Parathyroid adenoma (tissue), 2 donors: ENCODE measurements at regions not wholly inside any gene's neighbourhood (a gene's known extent, or its start where the extent isn't known, plus 50 kb on each side); places are given as distances from the start of the nearest gene placed in this dataset.

Experiments
- H2AFZ ChIP-seq: fragments of 300-600 bp; sonication (generic); one replicate; pipeline ENCODE4 v1.7.0; 2017; ENCODE audit warnings: antibody characterized with exemption, mild to moderate bottlenecking
- H3K27ac ChIP-seq: fragments of 300-600 bp; sonication (generic); one replicate; pipeline ENCODE4 v1.7.0; 2017
- H3K27me3 ChIP-seq: fragments of 300-600 bp; sonication (generic); one replicate; pipeline ENCODE4 v1.7.0; 2017; ENCODE audit warnings: low read length; ENCODE audit not compliant: control insufficient read depth, insufficient read depth
- H3K36me3 ChIP-seq: fragments of 300-600 bp; sonication (generic); one replicate; pipeline ENCODE4 v1.7.0; 2017; ENCODE audit warnings: low read length; ENCODE audit not compliant: control insufficient read depth, insufficient read depth
- H3K4me1 ChIP-seq: fragments of 300-600 bp; sonication (generic); one replicate; pipeline ENCODE4 v1.7.0; 2017; ENCODE audit warnings: control low read depth
- H3K4me2 ChIP-seq: fragments of 300-600 bp; sonication (generic); one replicate; pipeline ENCODE4 v1.7.0; 2017; ENCODE audit warnings: low read length
- H3K4me3 ChIP-seq: fragments of 300-600 bp; sonication (generic); one replicate; pipeline ENCODE4 v1.7.0; 2017; ENCODE audit warnings: low read depth, low read length
- H3K79me2 ChIP-seq: fragments of 300-600 bp; sonication (generic); one replicate; pipeline ENCODE4 v1.7.0; 2017; ENCODE audit warnings: control low read depth
- H3K9ac ChIP-seq: fragments of 300-600 bp; sonication (generic); one replicate; pipeline ENCODE4 v1.7.0; 2017; ENCODE audit warnings: mild to moderate bottlenecking
- H3K9me3 ChIP-seq: fragments of 300-600 bp; sonication (generic); one replicate; pipeline ENCODE4 v1.7.0; 2017; ENCODE audit warnings: low read length; ENCODE audit not compliant: control insufficient read depth
- TF ChIP-seq, protein P1 (sequence below): fragments of 300-600 bp; sonication (generic); IDR thresholded peaks from one replicate; pipeline ENCODE4 v1.7.0; 2017; ENCODE audit warnings: antibody characterized with exemption, mild to moderate bottlenecking
- donor health status: primary hyperparathyroidism.

DNA sequence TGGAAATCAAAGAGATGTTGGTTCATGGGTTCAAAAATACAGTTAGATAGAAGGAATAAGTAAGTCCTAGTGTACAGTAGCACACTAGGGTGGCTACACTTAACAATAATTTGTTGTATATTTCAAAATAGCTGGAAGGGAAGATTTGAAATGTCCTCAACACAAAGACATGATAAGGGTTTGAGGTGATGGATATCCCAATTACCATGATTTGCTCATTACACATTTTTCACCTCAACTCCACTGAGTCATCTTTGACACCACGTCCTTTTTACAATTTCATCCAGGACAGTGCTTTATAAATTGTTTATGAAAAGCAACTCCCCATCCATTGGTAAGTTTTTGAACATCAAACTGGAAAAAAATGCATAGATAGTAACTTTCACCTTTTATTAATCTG lies 208.3 kb downstream of the ZC3H11B start:
- H3K9ac ChIP-seq = no peak overlapping the region
- no peak overlapping the region for H2AFZ ChIP-seq
- H3K4me2 ChIP-seq = no peak overlapping the region
- TF ChIP-seq, protein P1, sequence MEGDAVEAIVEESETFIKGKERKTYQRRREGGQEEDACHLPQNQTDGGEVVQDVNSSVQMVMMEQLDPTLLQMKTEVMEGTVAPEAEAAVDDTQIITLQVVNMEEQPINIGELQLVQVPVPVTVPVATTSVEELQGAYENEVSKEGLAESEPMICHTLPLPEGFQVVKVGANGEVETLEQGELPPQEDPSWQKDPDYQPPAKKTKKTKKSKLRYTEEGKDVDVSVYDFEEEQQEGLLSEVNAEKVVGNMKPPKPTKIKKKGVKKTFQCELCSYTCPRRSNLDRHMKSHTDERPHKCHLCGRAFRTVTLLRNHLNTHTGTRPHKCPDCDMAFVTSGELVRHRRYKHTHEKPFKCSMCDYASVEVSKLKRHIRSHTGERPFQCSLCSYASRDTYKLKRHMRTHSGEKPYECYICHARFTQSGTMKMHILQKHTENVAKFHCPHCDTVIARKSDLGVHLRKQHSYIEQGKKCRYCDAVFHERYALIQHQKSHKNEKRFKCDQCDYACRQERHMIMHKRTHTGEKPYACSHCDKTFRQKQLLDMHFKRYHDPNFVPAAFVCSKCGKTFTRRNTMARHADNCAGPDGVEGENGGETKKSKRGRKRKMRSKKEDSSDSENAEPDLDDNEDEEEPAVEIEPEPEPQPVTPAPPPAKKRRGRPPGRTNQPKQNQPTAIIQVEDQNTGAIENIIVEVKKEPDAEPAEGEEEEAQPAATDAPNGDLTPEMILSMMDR = no peak
- H3K4me3 ChIP-seq = no peak overlapping the region
- H3K27me3 ChIP-seq = no peaks in the 10 kb centered on the region
- no peak overlapping the region for H3K27ac ChIP-seq
- H3K9me3 ChIP-seq = no peaks in the 10 kb centered on the region
- no peaks in the 10 kb centered on the region for H3K79me2 ChIP-seq
- H3K4me1 ChIP-seq = no peaks in the 10 kb centered on the region
- H3K36me3 ChIP-seq = no peaks in the 10 kb centered on the region

DNA sequence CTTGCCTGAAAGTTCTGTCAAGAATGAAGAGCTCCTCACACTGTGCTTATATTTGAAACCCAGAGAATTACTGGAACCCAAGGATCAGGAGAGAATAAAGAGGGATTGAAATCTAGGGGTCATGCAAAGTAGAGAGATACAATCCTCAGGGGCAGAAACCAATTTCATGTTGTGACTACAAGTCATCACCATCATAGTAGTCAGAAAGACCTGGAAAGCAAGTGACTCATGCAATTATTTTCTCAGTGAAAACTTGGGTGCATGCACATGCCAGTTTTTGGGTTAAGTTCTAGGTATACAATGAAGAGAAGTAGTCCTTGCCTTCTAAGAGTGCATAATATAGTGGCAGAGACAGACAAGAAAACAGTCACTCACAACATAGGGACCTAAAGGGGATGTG lies 210.0 kb downstream of the ZC3H11B start:
- Histone ChIP-seq H3K4me1 (no peaks in the 10 kb centered on the region), H3K9ac (no peak overlapping the region), H3K4me2 (no peak overlapping the region), H3K79me2 (no peaks in the 10 kb centered on the region), H3K27me3 (no peaks in the 10 kb centered on the region), H2AFZ (no peak overlapping the region), H3K4me3 (no peak overlapping the region), H3K9me3 (no peaks in the 10 kb centered on the region), H3K27ac (no peak overlapping the region), H3K36me3 (no peaks in the 10 kb centered on the region)
- TF ChIP-seq, protein P1 = no peak

DNA sequence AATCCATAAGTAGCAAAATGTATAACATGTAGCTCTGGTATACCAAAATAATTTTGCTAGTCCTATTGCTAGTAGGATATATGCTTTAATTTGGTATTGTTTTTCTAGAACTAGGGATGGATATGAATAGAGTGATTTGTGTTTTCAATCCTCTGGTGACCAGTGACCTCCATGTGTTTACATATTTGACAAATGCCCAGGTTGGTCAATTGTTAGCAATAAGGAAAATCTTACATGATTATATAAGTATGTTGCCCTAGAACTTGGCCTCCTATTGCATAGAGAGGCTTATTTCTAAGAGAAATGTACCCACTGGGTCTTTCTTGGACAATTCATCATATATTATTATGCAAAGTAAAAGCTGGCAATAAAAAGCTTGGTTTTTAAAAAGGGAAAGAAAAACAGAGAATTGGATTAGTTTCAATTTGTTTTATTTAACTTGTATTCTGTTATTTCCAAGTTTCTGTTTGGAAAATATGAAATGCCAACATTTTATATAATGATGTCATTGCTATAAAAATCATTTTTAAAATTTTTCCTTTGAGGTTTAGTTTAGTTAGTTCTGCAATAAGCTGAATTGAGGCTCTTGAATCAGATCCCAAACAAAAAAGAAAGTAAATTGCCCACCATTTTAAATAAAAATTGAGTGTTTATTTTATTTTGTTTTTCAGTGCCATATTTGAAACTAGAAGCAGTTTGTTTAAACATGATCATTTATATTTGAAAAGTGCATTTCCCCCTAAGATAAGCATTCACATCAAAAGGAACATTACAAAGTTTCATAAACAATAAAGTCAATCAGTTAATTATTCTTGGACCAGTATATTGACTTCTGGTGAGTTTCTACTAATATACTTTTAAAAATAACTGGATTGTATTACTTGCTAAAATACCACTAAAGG lies 210.9 kb downstream of the ZC3H11B start:
- Histone ChIP-seq H3K4me2 (no peak overlapping the region), H3K9me3 (no peaks in the 10 kb centered on the region), H3K9ac (no peak overlapping the region), H3K36me3 (no peaks in the 10 kb centered on the region), H3K79me2 (no peaks in the 10 kb centered on the region), H3K27ac (no peak overlapping the region), H3K4me1 (no peaks in the 10 kb centered on the region), H3K4me3 (no peak overlapping the region), H3K27me3 (no peaks in the 10 kb centered on the region), H2AFZ (no peak overlapping the region)
- TF ChIP-seq, protein P1 = no peak

DNA sequence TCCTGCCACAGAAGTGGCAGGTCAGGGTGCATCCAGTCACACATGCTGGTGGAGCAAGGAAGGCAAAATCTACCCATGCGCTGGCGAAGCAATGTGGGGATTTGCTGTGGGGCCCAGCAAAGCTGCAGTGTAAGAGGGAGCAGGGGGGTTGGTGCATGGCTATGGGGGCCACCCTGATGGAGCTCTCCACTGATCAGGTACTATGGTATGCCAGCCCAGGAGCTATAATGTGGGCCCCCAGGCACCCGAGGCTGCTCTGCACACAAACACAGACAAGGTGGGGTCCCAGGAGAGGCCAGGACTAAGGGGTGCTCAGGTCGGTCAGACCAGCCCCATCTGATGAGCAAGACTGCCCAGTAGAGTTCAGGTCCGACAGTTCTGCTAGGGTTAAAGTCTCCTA lies 213.5 kb downstream of the ZC3H11B start:
- Histone ChIP-seq H3K4me1 (no peaks in the 10 kb centered on the region), H3K9ac (no peak overlapping the region), H3K27ac (no peak overlapping the region), H3K36me3 (no peaks in the 10 kb centered on the region), H3K4me3 (no peak overlapping the region), H2AFZ (no peak overlapping the region), H3K4me2 (no peak overlapping the region), H3K27me3 (no peaks in the 10 kb centered on the region), H3K79me2 (no peaks in the 10 kb centered on the region), H3K9me3 (no peaks in the 10 kb centered on the region)
- TF ChIP-seq, protein P1 = no peak
